ENCODE measurements at regions not wholly inside any gene's neighbourhood (a gene's known extent, or its start where the extent isn't known, plus 50 kb on each side); places are given as distances from the start of the nearest gene placed in this dataset.

DNA sequence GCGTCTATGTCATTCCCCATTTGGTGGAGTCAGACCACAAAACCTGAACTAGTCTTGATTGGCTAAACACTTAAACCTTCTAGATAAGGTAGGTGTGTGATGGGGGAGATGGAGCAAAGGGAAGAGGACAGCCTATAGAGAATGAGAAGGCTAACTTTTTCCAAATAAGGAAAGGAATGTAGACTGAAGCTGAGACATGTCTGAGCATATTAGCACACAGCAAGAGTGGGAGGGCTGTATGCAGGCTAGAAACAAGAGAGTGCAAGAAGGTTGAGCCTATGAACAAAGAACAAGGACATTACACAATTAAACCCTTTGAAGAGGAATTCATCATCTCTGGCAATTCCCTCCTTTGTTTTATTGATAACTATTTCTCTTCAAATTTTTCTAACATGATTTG, 89.2 kb upstream of the OLFM3 start:
- TF ChIP-seq ZFP30 (CRISPR knock-in tag; IDR thresholded peaks at IDR 0.05) (no peak), ESRRG (CRISPR knock-in tag; IDR thresholded peaks at IDR 0.05) (no peak), ZNF565 (CRISPR knock-in tag; conservative IDR thresholded peaks at IDR 0.05; ENCODE audit: low read depth) (no peak), OSR1 (CRISPR knock-in tag; IDR thresholded peaks at IDR 0.05) (no peak), ARNTL (CRISPR knock-in tag; IDR thresholded peaks at IDR 0.05; ENCODE audit: borderline replicate concordance, low read depth) (no peak), ISL1 (CRISPR knock-in tag; IDR thresholded peaks at IDR 0.05) (no peak), PPARA (CRISPR knock-in tag; IDR thresholded peaks at IDR 0.05; ENCODE audit: borderline replicate concordance) (no peak), ZFP3 (CRISPR knock-in tag; IDR thresholded peaks at IDR 0.05) (no peak)
- TF ChIP-seq, protein P1, sequence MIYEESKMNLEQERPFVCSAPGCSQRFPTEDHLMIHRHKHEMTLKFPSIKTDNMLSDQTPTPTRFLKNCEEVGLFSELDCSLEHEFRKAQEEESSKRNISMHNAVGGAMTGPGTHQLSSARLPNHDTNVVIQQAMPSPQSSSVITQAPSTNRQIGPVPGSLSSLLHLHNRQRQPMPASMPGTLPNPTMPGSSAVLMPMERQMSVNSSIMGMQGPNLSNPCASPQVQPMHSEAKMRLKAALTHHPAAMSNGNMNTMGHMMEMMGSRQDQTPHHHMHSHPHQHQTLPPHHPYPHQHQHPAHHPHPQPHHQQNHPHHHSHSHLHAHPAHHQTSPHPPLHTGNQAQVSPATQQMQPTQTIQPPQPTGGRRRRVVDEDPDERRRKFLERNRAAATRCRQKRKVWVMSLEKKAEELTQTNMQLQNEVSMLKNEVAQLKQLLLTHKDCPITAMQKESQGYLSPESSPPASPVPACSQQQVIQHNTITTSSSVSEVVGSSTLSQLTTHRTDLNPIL (CRISPR knock-in tag; IDR thresholded peaks at IDR 0.05; ENCODE audit: low read depth): no peak
- ATAC-seq: no peak

DNA sequence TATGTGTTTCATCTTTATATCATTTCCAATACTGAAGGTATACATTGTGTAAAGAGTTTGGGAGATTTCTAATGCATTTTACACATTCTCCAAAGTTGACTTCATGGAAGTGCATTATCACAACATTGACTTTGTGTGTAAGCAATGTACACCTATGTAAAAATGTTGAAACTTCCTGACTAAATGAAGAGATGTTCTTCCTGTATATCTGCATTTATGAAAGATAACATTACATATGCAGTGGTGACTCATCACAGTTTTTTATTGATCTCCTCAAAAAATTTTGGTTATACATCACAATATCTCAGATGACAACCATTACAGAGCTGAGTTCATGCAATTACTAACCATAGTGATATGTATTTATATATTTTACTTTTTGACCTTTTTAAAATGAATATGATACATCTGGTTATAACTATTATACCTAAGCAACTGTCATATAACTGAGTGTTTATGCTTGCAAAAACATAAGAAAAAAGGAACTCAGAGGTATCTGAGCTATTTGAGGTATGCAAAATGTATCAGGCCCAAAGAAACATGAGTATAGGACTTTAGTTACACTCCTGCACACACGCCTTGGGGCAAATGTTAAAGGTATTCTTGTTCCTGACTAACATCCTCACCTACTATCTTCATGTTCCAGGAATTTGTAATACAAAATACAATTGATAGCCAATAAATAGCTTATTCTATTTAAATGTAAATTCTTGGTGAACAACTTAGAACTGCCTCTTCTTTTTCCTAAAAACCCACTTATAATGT, 88.2 kb upstream of the OLFM3 start:
- no peak for TF ChIP-seq ZNF8 (CRISPR knock-in tag; IDR thresholded peaks at IDR 0.05)
- TF ChIP-seq, protein P1 (CRISPR knock-in tag; IDR thresholded peaks at IDR 0.05; ENCODE audit: low read depth): no peak
- TF ChIP-seq ZNF565 (CRISPR knock-in tag; conservative IDR thresholded peaks at IDR 0.05; ENCODE audit: low read depth): no peak
- TF ChIP-seq, protein P2, sequence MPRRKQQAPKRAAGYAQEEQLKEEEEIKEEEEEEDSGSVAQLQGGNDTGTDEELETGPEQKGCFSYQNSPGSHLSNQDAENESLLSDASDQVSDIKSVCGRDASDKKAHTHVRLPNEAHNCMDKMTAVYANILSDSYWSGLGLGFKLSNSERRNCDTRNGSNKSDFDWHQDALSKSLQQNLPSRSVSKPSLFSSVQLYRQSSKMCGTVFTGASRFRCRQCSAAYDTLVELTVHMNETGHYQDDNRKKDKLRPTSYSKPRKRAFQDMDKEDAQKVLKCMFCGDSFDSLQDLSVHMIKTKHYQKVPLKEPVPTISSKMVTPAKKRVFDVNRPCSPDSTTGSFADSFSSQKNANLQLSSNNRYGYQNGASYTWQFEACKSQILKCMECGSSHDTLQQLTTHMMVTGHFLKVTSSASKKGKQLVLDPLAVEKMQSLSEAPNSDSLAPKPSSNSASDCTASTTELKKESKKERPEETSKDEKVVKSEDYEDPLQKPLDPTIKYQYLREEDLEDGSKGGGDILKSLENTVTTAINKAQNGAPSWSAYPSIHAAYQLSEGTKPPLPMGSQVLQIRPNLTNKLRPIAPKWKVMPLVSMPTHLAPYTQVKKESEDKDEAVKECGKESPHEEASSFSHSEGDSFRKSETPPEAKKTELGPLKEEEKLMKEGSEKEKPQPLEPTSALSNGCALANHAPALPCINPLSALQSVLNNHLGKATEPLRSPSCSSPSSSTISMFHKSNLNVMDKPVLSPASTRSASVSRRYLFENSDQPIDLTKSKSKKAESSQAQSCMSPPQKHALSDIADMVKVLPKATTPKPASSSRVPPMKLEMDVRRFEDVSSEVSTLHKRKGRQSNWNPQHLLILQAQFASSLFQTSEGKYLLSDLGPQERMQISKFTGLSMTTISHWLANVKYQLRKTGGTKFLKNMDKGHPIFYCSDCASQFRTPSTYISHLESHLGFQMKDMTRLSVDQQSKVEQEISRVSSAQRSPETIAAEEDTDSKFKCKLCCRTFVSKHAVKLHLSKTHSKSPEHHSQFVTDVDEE (CRISPR knock-in tag; IDR thresholded peaks at IDR 0.05): no peak
- TF ChIP-seq SNAI2 (CRISPR knock-in tag; IDR thresholded peaks at IDR 0.05): no peak
- no peak for TF ChIP-seq ZNF70 (CRISPR knock-in tag; IDR thresholded peaks at IDR 0.05)
- TF ChIP-seq, protein P3, sequence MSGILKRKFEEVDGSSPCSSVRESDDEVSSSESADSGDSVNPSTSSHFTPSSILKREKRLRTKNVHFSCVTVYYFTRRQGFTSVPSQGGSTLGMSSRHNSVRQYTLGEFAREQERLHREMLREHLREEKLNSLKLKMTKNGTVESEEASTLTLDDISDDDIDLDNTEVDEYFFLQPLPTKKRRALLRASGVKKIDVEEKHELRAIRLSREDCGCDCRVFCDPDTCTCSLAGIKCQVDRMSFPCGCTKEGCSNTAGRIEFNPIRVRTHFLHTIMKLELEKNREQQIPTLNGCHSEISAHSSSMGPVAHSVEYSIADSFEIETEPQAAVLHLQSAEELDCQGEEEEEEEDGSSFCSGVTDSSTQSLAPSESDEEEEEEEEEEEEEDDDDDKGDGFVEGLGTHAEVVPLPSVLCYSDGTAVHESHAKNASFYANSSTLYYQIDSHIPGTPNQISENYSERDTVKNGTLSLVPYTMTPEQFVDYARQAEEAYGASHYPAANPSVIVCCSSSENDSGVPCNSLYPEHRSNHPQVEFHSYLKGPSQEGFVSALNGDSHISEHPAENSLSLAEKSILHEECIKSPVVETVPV (CRISPR knock-in tag; IDR thresholded peaks at IDR 0.05): no peak
- TF ChIP-seq GLIS3 (CRISPR knock-in tag; IDR thresholded peaks at IDR 0.05): no peak
- no peak for ATAC-seq

DNA sequence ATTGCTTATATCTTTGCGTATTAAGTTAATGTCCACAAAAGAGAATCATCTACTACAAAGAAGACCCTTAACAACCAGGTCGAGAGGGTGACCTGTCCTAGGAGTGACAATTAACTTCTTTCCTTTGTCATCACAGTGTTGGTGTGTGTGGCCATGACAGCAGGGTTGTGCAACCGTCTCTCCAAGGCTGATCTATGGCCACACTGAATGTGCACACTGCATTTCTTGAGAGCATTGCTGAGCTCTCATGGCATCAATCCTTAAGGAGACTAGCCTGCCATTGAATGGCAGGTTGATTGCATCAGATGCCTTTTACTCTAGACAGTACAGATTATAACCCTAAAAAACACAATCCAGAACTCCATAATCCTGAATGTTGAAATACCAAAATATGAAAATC, 86.5 kb upstream of the OLFM3 start:
- ATAC-seq: no peak
- TF ChIP-seq, protein P4, sequence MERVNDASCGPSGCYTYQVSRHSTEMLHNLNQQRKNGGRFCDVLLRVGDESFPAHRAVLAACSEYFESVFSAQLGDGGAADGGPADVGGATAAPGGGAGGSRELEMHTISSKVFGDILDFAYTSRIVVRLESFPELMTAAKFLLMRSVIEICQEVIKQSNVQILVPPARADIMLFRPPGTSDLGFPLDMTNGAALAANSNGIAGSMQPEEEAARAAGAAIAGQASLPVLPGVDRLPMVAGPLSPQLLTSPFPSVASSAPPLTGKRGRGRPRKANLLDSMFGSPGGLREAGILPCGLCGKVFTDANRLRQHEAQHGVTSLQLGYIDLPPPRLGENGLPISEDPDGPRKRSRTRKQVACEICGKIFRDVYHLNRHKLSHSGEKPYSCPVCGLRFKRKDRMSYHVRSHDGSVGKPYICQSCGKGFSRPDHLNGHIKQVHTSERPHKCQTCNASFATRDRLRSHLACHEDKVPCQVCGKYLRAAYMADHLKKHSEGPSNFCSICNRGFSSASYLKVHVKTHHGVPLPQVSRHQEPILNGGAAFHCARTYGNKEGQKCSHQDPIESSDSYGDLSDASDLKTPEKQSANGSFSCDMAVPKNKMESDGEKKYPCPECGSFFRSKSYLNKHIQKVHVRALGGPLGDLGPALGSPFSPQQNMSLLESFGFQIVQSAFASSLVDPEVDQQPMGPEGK (CRISPR knock-in tag; IDR thresholded peaks at IDR 0.05; ENCODE audit: borderline replicate concordance): no peak
- TF ChIP-seq TOX (CRISPR knock-in tag; IDR thresholded peaks at IDR 0.05; ENCODE audit: borderline replicate concordance) (no peak), CSDC2 (CRISPR knock-in tag; IDR thresholded peaks at IDR 0.05) (no peak), TCF4 (CRISPR knock-in tag; IDR thresholded peaks at IDR 0.05; ENCODE audit: borderline replicate concordance) (no peak), GLIS3 (CRISPR knock-in tag; IDR thresholded peaks at IDR 0.05) (no peak), ZNF565 (CRISPR knock-in tag; conservative IDR thresholded peaks at IDR 0.05; ENCODE audit: low read depth) (no peak), ZFP3 (CRISPR knock-in tag; IDR thresholded peaks at IDR 0.05) (no peak), SNAI2 (CRISPR knock-in tag; IDR thresholded peaks at IDR 0.05) (no peak), OSR1 (CRISPR knock-in tag; IDR thresholded peaks at IDR 0.05) (no peak), ZFP30 (CRISPR knock-in tag; IDR thresholded peaks at IDR 0.05) (no peak), ARNTL (CRISPR knock-in tag; IDR thresholded peaks at IDR 0.05; ENCODE audit: borderline replicate concordance, low read depth) (no peak), ZC3H10 (CRISPR knock-in tag; IDR thresholded peaks at IDR 0.05) (no peak), ISL1 (CRISPR knock-in tag; IDR thresholded peaks at IDR 0.05) (no peak), BACH2 (CRISPR knock-in tag; IDR thresholded peaks at IDR 0.05; ENCODE audit: borderline replicate concordance) (no peak), PPARA (CRISPR knock-in tag; IDR thresholded peaks at IDR 0.05; ENCODE audit: borderline replicate concordance) (no peak), RARB (CRISPR knock-in tag; IDR thresholded peaks at IDR 0.05) (no peak)
- TF ChIP-seq, protein P5, sequence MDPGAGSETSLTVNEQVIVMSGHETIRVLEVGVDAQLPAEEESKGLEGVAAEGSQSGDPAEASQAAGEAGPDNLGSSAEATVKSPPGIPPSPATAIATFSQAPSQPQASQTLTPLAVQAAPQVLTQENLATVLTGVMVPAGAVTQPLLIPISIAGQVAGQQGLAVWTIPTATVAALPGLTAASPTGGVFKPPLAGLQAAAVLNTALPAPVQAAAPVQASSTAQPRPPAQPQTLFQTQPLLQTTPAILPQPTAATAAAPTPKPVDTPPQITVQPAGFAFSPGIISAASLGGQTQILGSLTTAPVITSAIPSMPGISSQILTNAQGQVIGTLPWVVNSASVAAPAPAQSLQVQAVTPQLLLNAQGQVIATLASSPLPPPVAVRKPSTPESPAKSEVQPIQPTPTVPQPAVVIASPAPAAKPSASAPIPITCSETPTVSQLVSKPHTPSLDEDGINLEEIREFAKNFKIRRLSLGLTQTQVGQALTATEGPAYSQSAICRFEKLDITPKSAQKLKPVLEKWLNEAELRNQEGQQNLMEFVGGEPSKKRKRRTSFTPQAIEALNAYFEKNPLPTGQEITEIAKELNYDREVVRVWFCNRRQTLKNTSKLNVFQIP (CRISPR knock-in tag; IDR thresholded peaks at IDR 0.05; ENCODE audit: borderline replicate concordance, low read depth): no peak
- TF ChIP-seq, protein P3 (CRISPR knock-in tag; IDR thresholded peaks at IDR 0.05): no peak
